ENCODE measurements at regions not wholly inside any gene's neighbourhood (a gene's known extent, or its start where the extent isn't known, plus 50 kb on each side); places are given as distances from the start of the nearest gene placed in this dataset.

DNA sequence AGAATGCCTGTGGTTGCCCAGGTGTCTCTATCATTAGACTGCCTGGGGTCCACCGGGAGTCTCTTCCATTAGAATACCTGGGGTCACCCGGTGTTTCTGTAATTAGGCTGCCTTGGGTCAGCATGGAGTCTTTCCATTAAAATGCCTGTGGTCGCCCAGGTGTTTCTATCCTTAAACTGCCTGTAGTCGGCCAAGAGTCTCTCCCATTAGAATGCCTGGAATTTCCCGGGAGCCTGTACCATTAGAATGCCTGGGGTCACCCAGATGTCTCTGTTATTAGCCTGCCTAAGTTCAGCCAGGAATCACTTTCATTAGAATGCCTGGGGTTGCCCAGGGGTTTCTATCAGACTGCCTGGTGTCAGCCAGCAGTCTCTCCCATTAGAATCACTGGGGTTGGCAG lies 1492.8 kb downstream of the UQCRFS1 start:
- peaks cover 84% of the 10 kb centered on the region for H3K9me3 ChIP-seq (ENCODE audit: control insufficient read depth, low read depth, low read length)

More for the DNA sequence above, 1492.8 kb downstream of the UQCRFS1 start:
- H2AK5ac ChIP-seq (ENCODE audit: insufficient read length, low read length) = no peak overlapping the region
- no peaks in the 10 kb centered on the region for H4K20me1 ChIP-seq (ENCODE audit: control insufficient read depth, insufficient read depth, insufficient read length)
- H3K23me2 ChIP-seq (ENCODE audit: insufficient read length, low read depth, low read length, poor library complexity, severe bottlenecking) = no peaks in the 10 kb centered on the region
- H3T11ph ChIP-seq (ENCODE audit: low read length) = no peak overlapping the region
- no peak for DNase-seq
- H3K27me3 ChIP-seq (ENCODE audit: insufficient read depth, low read length) = no peaks in the 10 kb centered on the region
- H2BK12ac ChIP-seq (ENCODE audit: insufficient read length, low read depth, low read length) = no peak overlapping the region
- no peak overlapping the region for H3K23ac ChIP-seq (ENCODE audit: insufficient read length, low read depth, low read length)
- no peaks in the 10 kb centered on the region for H3K79me2 ChIP-seq (ENCODE audit: insufficient read depth, low read length)
- Mint-ChIP-seq H3K9me3 (peaks cover 97 to 98% of the 10 kb centered on the region in 2 experiments), H3K27ac (no peak overlapping the region), H3K4me3 (no peak overlapping the region), H3K4me1 (no peaks in the 10 kb centered on the region), H3K27me3 (ENCODE audit: low read depth) (no peaks in the 10 kb centered on the region), H3K36me3 (ENCODE audit: insufficient read depth in 1 of 3, low read depth in 3 of 3) (peaks cover 4 to 33% (median 16%) of the 10 kb centered on the region in 3 experiments)
- no peak overlapping the region for H2AFZ ChIP-seq (ENCODE audit: low read length)
- TF ChIP-seq, protein P1, sequence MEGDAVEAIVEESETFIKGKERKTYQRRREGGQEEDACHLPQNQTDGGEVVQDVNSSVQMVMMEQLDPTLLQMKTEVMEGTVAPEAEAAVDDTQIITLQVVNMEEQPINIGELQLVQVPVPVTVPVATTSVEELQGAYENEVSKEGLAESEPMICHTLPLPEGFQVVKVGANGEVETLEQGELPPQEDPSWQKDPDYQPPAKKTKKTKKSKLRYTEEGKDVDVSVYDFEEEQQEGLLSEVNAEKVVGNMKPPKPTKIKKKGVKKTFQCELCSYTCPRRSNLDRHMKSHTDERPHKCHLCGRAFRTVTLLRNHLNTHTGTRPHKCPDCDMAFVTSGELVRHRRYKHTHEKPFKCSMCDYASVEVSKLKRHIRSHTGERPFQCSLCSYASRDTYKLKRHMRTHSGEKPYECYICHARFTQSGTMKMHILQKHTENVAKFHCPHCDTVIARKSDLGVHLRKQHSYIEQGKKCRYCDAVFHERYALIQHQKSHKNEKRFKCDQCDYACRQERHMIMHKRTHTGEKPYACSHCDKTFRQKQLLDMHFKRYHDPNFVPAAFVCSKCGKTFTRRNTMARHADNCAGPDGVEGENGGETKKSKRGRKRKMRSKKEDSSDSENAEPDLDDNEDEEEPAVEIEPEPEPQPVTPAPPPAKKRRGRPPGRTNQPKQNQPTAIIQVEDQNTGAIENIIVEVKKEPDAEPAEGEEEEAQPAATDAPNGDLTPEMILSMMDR (conservative IDR thresholded peaks at IDR 0.05) = no peak
- H3K4ac ChIP-seq (ENCODE audit: low read depth, low read length) = no peak overlapping the region
- H3K18ac ChIP-seq (ENCODE audit: insufficient read length, low read depth, low read length) = no peak overlapping the region
- no peak overlapping the region for H3K9ac ChIP-seq (ENCODE audit: extremely low read depth, insufficient read length, low read length)
- no peak overlapping the region for H4K5ac ChIP-seq (ENCODE audit: insufficient read length, low read depth, low read length)
- no peaks in the 10 kb centered on the region for H3K4me1 ChIP-seq (ENCODE audit: insufficient read depth, low read length)
- H3K27ac ChIP-seq (ENCODE audit: insufficient read length, low read depth, low read length) = no peak overlapping the region
- H2BK120ac ChIP-seq (ENCODE audit: low read depth, low read length, poor library complexity, severe bottlenecking) = no peak overlapping the region
- no peak overlapping the region for H3K56ac ChIP-seq (ENCODE audit: insufficient read length, low read depth, low read length)
- no peak overlapping the region for H3K4me2 ChIP-seq (ENCODE audit: insufficient read depth, insufficient read length, low read length)
- no peak overlapping the region for H2BK20ac ChIP-seq (ENCODE audit: low read depth, low read length, poor library complexity, severe bottlenecking)
- H2BK5ac ChIP-seq (ENCODE audit: insufficient read length, low read length) = no peak overlapping the region
- no peak overlapping the region for H4K8ac ChIP-seq (replicated peaks; ENCODE audit: insufficient read length, low read depth, low read length)
- no peaks in the 10 kb centered on the region for H3K79me1 ChIP-seq (ENCODE audit: insufficient read depth, low read depth, low read length, poor library complexity, severe bottlenecking)
- H3K14ac ChIP-seq (ENCODE audit: insufficient read depth, low read length) = no peak overlapping the region
- no CpG with 5 or more reads among the region's 5 CpGs for WGBS (ENCODE audit: extremely low coverage, insufficient read length, low lambda C conversion rate)
- no peak overlapping the region for H2BK15ac ChIP-seq (ENCODE audit: low read depth, low read length)
- H4K91ac ChIP-seq (ENCODE audit: insufficient read length, low read depth, low read length) = no peak overlapping the region
